ENCODE measurements at regions not wholly inside any gene's neighbourhood (a gene's known extent, or its start where the extent isn't known, plus 50 kb on each side); places are given as distances from the start of the nearest gene placed in this dataset.

- H3K27ac ChIP-seq (ENCODE audit: low read length): no peak overlapping the region
- no peaks in the 10 kb centered on the region for H3K9me3 ChIP-seq (ENCODE audit: insufficient read depth, low read length)
- no peaks in the 10 kb centered on the region for H3K36me3 ChIP-seq (replicated peaks; ENCODE audit: low read depth, low read length)
- H3K79me2 ChIP-seq (ENCODE audit: low read length): no peaks in the 10 kb centered on the region
- H3K27me3 ChIP-seq (ENCODE audit: low read depth, low read length): no peaks in the 10 kb centered on the region
- no peak overlapping the region for H3K9ac ChIP-seq (ENCODE audit: low read length)
- no peak for TF ChIP-seq CTCF (IDR thresholded peaks at IDR 0.05; ENCODE audit: low read depth, low read length)
- TF ChIP-seq EZH2phosphoT487 (IDR thresholded peaks at IDR 0.05; ENCODE audit: low read depth): no peak
- H4K20me1 ChIP-seq (ENCODE audit: insufficient read depth, low read length): no peaks in the 10 kb centered on the region
- no peak overlapping the region for H3K4me3 ChIP-seq (ENCODE audit: low read length)
- no peak overlapping the region for H3K4me2 ChIP-seq (ENCODE audit: low read length)
- no peak overlapping the region for H2AFZ ChIP-seq (ENCODE audit: low read depth, low read length)
- no peaks in the 10 kb centered on the region for H3K4me1 ChIP-seq (ENCODE audit: low read length)
Measured at GRCh38 chr11:135027461-135027860, 615.4 kb upstream of the B3GAT1 start.

GRCh38 chr11:135023499-135023898, 611.5 kb upstream of the B3GAT1 start:
- Histone ChIP-seq H2AFZ (ENCODE audit: low read depth, low read length) (no peak overlapping the region), H3K36me3 (replicated peaks; ENCODE audit: low read depth, low read length) (no peaks in the 10 kb centered on the region), H3K79me2 (ENCODE audit: low read length) (no peaks in the 10 kb centered on the region), H3K9ac (ENCODE audit: low read length) (no peak overlapping the region), H4K20me1 (ENCODE audit: insufficient read depth, low read length) (no peaks in the 10 kb centered on the region), H3K4me3 (ENCODE audit: low read length) (no peak overlapping the region), H3K27me3 (ENCODE audit: low read depth, low read length) (no peaks in the 10 kb centered on the region), H3K27ac (ENCODE audit: low read length) (no peak overlapping the region), H3K9me3 (ENCODE audit: insufficient read depth, low read length) (no peaks in the 10 kb centered on the region), H3K4me1 (ENCODE audit: low read length) (no peaks in the 10 kb centered on the region), H3K4me2 (ENCODE audit: low read length) (no peak overlapping the region)
- no peak for TF ChIP-seq EZH2phosphoT487 (IDR thresholded peaks at IDR 0.05; ENCODE audit: low read depth)

GRCh38 chr11:135022454-135022853, 610.4 kb upstream of the B3GAT1 start:
- no peak overlapping the region for H3K4me2 ChIP-seq (ENCODE audit: low read length)
- H3K36me3 ChIP-seq (replicated peaks; ENCODE audit: low read depth, low read length): no peaks in the 10 kb centered on the region
- H3K79me2 ChIP-seq (ENCODE audit: low read length): no peaks in the 10 kb centered on the region
- TF ChIP-seq CTCF (IDR thresholded peaks at IDR 0.05; ENCODE audit: low read depth, low read length) (no peak), EZH2phosphoT487 (IDR thresholded peaks at IDR 0.05; ENCODE audit: low read depth) (no peak)
- no peaks in the 10 kb centered on the region for H3K27me3 ChIP-seq (ENCODE audit: low read depth, low read length)
- H3K4me3 ChIP-seq (ENCODE audit: low read length): no peak overlapping the region
- H3K4me1 ChIP-seq (ENCODE audit: low read length): no peaks in the 10 kb centered on the region
- H4K20me1 ChIP-seq (ENCODE audit: insufficient read depth, low read length): no peaks in the 10 kb centered on the region
- H3K27ac ChIP-seq (ENCODE audit: low read length): no peak overlapping the region
- no peak overlapping the region for H3K9ac ChIP-seq (ENCODE audit: low read length)
- no peak overlapping the region for H2AFZ ChIP-seq (ENCODE audit: low read depth, low read length)
- H3K9me3 ChIP-seq (ENCODE audit: insufficient read depth, low read length): no peaks in the 10 kb centered on the region

GRCh38 chr11:135019899-135020298, 607.9 kb upstream of the B3GAT1 start:
- H3K79me2 ChIP-seq (ENCODE audit: low read length): no peaks in the 10 kb centered on the region
- H3K4me3 ChIP-seq (ENCODE audit: low read length): no peak overlapping the region
- TF ChIP-seq CTCF (IDR thresholded peaks at IDR 0.05; ENCODE audit: low read depth, low read length): no peak
- TF ChIP-seq EZH2phosphoT487 (IDR thresholded peaks at IDR 0.05; ENCODE audit: low read depth): no peak
- no peak overlapping the region for H3K27ac ChIP-seq (ENCODE audit: low read length)
- H2AFZ ChIP-seq (ENCODE audit: low read depth, low read length): no peak overlapping the region
- H3K4me1 ChIP-seq (ENCODE audit: low read length): no peaks in the 10 kb centered on the region
- no peaks in the 10 kb centered on the region for H3K9me3 ChIP-seq (ENCODE audit: insufficient read depth, low read length)
- no peaks in the 10 kb centered on the region for H3K27me3 ChIP-seq (ENCODE audit: low read depth, low read length)
- no peaks in the 10 kb centered on the region for H3K36me3 ChIP-seq (replicated peaks; ENCODE audit: low read depth, low read length)
- no peak overlapping the region for H3K4me2 ChIP-seq (ENCODE audit: low read length)
- H4K20me1 ChIP-seq (ENCODE audit: insufficient read depth, low read length): no peaks in the 10 kb centered on the region
- H3K9ac ChIP-seq (ENCODE audit: low read length): no peak overlapping the region
